Common myeloid progenitor, CD34-positive (primary cell): ENCODE measurements at regions not wholly inside any gene's neighbourhood (a gene's known extent, or its start where the extent isn't known, plus 50 kb on each side); places are given as distances from the start of the nearest gene placed in this dataset.
A peak's percentile ranks its signal among the peaks of the same experiment; 100 is the strongest.

Experiments used
- CTCF ChIA-PET: fragments of 350-600 bp; sonication (Branson Sonifier 250); formaldehyde crosslinking; loops from one replicate; lab custom pipeline; 2021; ENCODE audit warnings: antibody characterized with exemption; lab: Charles Lee
- POLR2A ChIA-PET: fragments of 350-600 bp; sonication (Branson Sonifier 250); formaldehyde crosslinking; loops from one replicate; lab custom pipeline; 2021; ENCODE audit warnings: antibody characterized with exemption; lab: Charles Lee
- DNase-seq, 3 donors: peaks; one replicate each; pipeline versions ENCODE4 v3.0.0 to v3.0.0-alpha.2; 2013
- H3K27ac ChIP-seq, 2 experiments: 1 replicate in 1 of 2; 2 replicates in 1 of 2; pipeline ENCODE4 v1.7.0; 2013; ENCODE audit warnings: inconsistent platforms in 2 of 2, low read length in 2 of 2, mild to moderate bottlenecking in 2 of 2, low read depth in 1 of 2, moderate library complexity in 1 of 2; ENCODE audit not compliant: severe bottlenecking in 2 of 2, insufficient read depth in 1 of 2, poor library complexity in 1 of 2
- H3K27me3 ChIP-seq, 5 experiments: replicated peaks in 2 of 5; 1 replicate in 3 of 5; 2 replicates in 2 of 5; pipeline versions ENCODE4 v1.6.1 to v1.7.0; 2013; ENCODE audit warnings: low read length in 4 of 5, mild to moderate bottlenecking in 2 of 5, moderate library complexity in 2 of 5, inconsistent platforms in 1 of 5; ENCODE audit not compliant: insufficient read depth in 5 of 5, control insufficient read depth in 4 of 5
- H3K36me3 ChIP-seq, 4 experiments: 1 replicate in 2 of 4; 2 replicates in 2 of 4; pipeline versions ENCODE4 v1.6.1 to v1.7.0; 2013; ENCODE audit warnings: low read length in 3 of 4, control low read depth in 1 of 4, mild to moderate bottlenecking in 1 of 4; ENCODE audit not compliant: control insufficient read depth in 4 of 4, insufficient read depth in 4 of 4
- H3K4me1 ChIP-seq, 4 experiments: 1 replicate in 3 of 4; 2 replicates in 1 of 4; pipeline versions ENCODE4 v1.6.1 to v1.7.1; 2013; ENCODE audit warnings: low read length in 3 of 4, mild to moderate bottlenecking in 3 of 4, control low read depth in 1 of 4, inconsistent platforms in 1 of 4, moderate library complexity in 1 of 4; ENCODE audit not compliant: control insufficient read depth in 4 of 4, insufficient read depth in 4 of 4; ENCODE audit errors: control extremely low read depth in 1 of 4
- H3K4me3 ChIP-seq, 7 experiments: 1 replicate in 4 of 7; 2 replicates in 3 of 7; pipeline versions ENCODE4 v1.5.1 to v1.7.0; 2013; ENCODE audit warnings: mild to moderate bottlenecking in 7 of 7, low read length in 6 of 7, moderate library complexity in 6 of 7, inconsistent platforms in 2 of 7, low read depth in 2 of 7, control low read depth in 1 of 7; ENCODE audit not compliant: insufficient read depth in 4 of 7, control insufficient read depth in 1 of 7; ENCODE audit errors: extremely low read depth in 1 of 7
- H3K9me3 ChIP-seq, 5 experiments: 1 replicate in 4 of 5; 2 replicates in 1 of 5; pipeline versions ENCODE4 v1.6.1 to v1.7.1; 2013; ENCODE audit warnings: low read length in 4 of 5, mild to moderate bottlenecking in 2 of 5, inconsistent platforms in 1 of 5, low read depth in 1 of 5, moderate library complexity in 1 of 5; ENCODE audit not compliant: control insufficient read depth in 4 of 5, insufficient read depth in 2 of 5; ENCODE audit errors: control extremely low read depth in 1 of 5
- WGBS: methylation state at CpG from one replicate; pipeline ENCODE4 v1.1.5; 2013; ENCODE audit not compliant: insufficient coverage; 5-methylcytosine and 5-hydroxymethylcytosine counted together

DNA sequence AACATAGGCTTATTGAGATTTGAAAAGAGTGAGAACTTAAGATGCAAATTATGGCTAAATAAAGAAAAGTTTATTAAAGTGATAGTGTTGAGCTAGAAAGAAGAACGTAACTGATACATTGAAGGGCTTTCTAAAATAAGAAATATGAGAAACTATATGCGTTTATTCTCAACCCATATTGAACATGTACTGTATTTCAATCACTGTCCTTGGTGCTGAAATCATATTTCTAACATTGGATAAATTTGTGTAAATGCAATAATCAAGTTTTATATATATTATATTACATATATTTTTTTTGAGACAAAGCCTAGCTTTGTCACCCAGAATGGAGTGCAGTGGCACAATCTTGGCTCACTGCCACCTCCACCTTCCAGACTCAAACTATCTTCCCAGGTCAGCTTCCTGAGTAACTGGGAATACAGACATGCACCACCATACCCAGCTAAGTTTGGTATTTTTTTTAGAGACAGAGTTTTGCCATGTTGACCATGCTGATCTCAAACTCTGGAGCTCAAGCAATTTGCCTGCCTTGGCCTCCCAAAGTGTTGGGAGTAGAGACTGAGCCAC lies 1065.8 kb downstream of the REEP3 start:
- Histone ChIP-seq H3K36me3 (no peaks in the 10 kb centered on the region), H3K27me3 (no peaks in the 10 kb centered on the region), H3K27ac (no peak overlapping the region), H3K4me1 (no peaks in the 10 kb centered on the region), H3K4me3 (no peak overlapping the region), H3K9me3 (no peaks in the 10 kb centered on the region)
- DNase-seq = peak in 2 of 3 donors; percentile 0 to 5
- ChIA-PET CTCF (interaction anchor here (0.8 kb wide), 1 partner anchor 43 kb away, joined by 3 read pairs; no protein-coding TSS in a partner anchor), POLR2A (no interaction called here)
- WGBS = no CpG with 5 or more reads among the region's 2 CpGs

DNA sequence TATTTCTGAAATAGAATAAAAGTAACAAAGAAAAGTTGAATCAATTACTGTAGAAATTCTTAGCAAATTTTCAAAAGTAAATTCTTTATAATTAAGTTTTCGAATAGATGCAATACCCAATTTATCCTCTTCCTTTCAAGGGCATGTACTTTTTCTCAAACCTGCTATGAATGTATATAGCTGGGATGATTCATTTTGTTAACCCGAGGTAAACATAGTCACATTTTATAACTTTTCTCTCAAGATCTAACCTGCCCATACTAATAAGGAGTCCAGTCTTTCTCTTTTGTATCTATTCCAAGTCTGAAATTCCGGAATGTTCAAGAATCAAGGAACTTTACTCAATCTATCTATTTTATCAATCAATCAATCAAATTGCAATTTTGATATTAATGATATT lies 1072.9 kb downstream of the REEP3 start:
- DNase-seq = no peak
- WGBS = no CpG with 5 or more reads among the region's 3 CpGs
- CTCF ChIA-PET = no interaction called here

DNA sequence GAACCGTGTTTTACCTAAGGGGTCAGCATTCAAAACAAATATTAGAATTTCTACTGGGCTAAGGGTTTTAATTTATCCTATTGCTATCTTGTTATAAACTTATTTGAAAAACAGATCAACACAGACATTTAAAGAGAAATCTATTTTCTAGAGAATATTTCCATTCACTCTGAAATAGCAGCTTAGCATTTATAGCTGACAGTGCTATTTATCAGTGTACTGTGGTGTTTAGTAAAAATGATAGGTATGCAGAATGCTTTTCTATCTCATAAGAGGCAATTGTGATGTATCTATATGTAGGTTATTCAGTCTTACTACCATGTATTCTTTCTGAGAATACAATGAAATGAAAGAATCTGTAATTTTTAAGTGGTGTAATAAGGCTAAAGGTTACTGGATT lies 1077.4 kb downstream of the REEP3 start:
- no CpG with 5 or more reads among the region's 1 CpG for WGBS
- H3K27ac ChIP-seq = no peak overlapping the region
- CTCF ChIA-PET = no interaction called here

More for the DNA sequence above, 1072.9 kb downstream of the REEP3 start:
- H3K4me3 ChIP-seq = no peak overlapping the region
- POLR2A ChIA-PET = no interaction called here
- H3K4me1 ChIP-seq = no peaks in the 10 kb centered on the region
- H3K9me3 ChIP-seq = no peaks in the 10 kb centered on the region
- H3K27me3 ChIP-seq = no peaks in the 10 kb centered on the region
- H3K36me3 ChIP-seq = no peaks in the 10 kb centered on the region
- H3K27ac ChIP-seq = no peak overlapping the region

GRCh38 chr10:64601298-64601697 lies 1080.1 kb downstream of the REEP3 start:
- H3K27ac ChIP-seq = no peak overlapping the region
- no peaks in the 10 kb centered on the region for H3K36me3 ChIP-seq
- ChIA-PET CTCF (no interaction called here), POLR2A (no interaction called here)
- H3K4me1 ChIP-seq = no peaks in the 10 kb centered on the region
- no peak for DNase-seq
- no peaks in the 10 kb centered on the region for H3K27me3 ChIP-seq
- no peaks in the 10 kb centered on the region for H3K9me3 ChIP-seq
- no peak overlapping the region for H3K4me3 ChIP-seq
- WGBS = no CpG with 5 or more reads among the region's 3 CpGs

More for the DNA sequence above, 1077.4 kb downstream of the REEP3 start:
- Histone ChIP-seq H3K4me1 (no peaks in the 10 kb centered on the region), H3K36me3 (no peaks in the 10 kb centered on the region), H3K27me3 (no peaks in the 10 kb centered on the region), H3K9me3 (no peaks in the 10 kb centered on the region), H3K4me3 (no peak overlapping the region)
- DNase-seq = no peak
- POLR2A ChIA-PET = interaction anchor here (0.6 kb wide), 1 partner anchor 55 kb away, joined by 3 read pairs; no protein-coding TSS in a partner anchor

GRCh38 chr10:64617085-64617484 lies 1095.9 kb downstream of the REEP3 start:
- ChIA-PET CTCF (no interaction called here), POLR2A (no interaction called here)
- DNase-seq = no peak
- Histone ChIP-seq H3K27me3 (no peaks in the 10 kb centered on the region), H3K36me3 (no peaks in the 10 kb centered on the region), H3K4me3 (no peak overlapping the region), H3K27ac (no peak overlapping the region), H3K9me3 (no peaks in the 10 kb centered on the region), H3K4me1 (no peaks in the 10 kb centered on the region)
- 79% methylated on average over 2 of the region's 3 CpGs for WGBS

- no peaks in the 10 kb centered on the region for H3K9me3 ChIP-seq
- H3K27ac ChIP-seq = no peak overlapping the region
- H3K4me3 ChIP-seq = no peak overlapping the region
- DNase-seq = no peak
- ChIA-PET POLR2A (no interaction called here), CTCF (no interaction called here)
- H3K4me1 ChIP-seq = no peaks in the 10 kb centered on the region
- H3K36me3 ChIP-seq = no peaks in the 10 kb centered on the region
- H3K27me3 ChIP-seq = no peaks in the 10 kb centered on the region
- WGBS = 100% methylated on average over 1 of the region's 2 CpGs
Measured at GRCh38 chr10:64619102-64619501, 1097.9 kb downstream of the REEP3 start.

- H3K4me3 ChIP-seq = no peak overlapping the region
- no peaks in the 10 kb centered on the region for H3K9me3 ChIP-seq
- WGBS = no CpG with 5 or more reads among the region's 1 CpG
- no peak for DNase-seq
- no peaks in the 10 kb centered on the region for H3K27me3 ChIP-seq
- no peaks in the 10 kb centered on the region for H3K4me1 ChIP-seq
- no peak overlapping the region for H3K27ac ChIP-seq
- POLR2A ChIA-PET = no interaction called here
- CTCF ChIA-PET = no interaction called here
- no peaks in the 10 kb centered on the region for H3K36me3 ChIP-seq
Measured at GRCh38 chr10:64626924-64627323, 1105.7 kb downstream of the REEP3 start.
